ENCODE measurements at regions not wholly inside any gene's neighbourhood (a gene's known extent, or its start where the extent isn't known, plus 50 kb on each side); places are given as distances from the start of the nearest gene placed in this dataset.
A peak's percentile ranks its signal among the peaks of the same experiment; 100 is the strongest.

DNA sequence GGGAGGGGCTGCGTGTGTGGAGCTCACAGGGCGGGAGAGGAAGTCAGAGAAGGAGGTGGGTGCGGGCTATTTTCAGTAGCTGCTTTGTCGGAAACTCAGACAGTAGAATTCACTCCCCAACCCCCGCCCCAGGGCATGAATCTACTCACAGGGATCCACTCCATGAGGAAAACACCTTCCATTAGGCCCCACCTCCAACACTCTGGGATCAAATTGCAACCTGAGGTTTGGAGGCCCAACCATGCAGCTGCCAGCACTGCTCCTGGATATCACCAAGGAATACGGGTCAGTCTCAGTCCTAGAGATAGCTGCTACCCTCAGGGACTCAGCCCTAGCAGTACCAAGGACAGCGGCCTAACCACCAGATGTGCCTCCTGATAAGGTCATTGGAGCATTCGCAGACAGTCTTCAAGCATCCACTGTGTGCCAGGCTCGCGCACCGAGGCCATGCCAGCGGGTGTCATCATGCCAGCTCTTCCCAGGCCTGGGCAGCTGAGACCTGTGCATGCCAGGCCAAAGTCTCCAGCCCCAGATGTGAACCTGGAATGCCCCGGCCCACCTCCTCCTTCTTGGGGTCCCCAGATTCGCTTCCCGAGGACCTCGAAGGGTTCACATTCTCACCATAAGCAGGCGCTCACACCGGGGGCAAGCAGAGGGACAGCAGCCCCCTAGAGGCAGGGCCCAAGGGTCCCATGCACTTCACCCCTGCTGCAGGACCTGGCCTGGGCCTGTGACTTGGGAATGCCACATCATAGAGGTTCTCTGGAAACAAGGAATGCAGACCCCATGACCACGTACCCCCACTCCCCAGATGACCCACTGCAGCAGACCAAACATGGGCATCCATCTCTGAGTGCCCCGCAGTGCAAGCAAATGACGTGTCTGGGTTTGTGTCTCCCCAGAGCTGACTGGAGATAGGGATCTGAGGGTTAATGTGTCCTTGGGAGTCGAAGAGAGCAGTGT is 102.3 kb downstream of the ADRA2C start:
- 80 to 86% methylated on average over 22 of the region's 22 CpGs for WGBS, 2 experiments
- Histone ChIP-seq H3K27ac (ENCODE audit: insufficient read depth, low read depth, low read length, poor library complexity, severe bottlenecking) (no peak overlapping the region), H3K9me3 (ENCODE audit: control insufficient read depth, low read length) (no peaks in the 10 kb centered on the region), H3K4me1 (ENCODE audit: control insufficient read depth, insufficient read depth, low read length) (peaks cover 10% of the 10 kb centered on the region), H3K4me3 (ENCODE audit: insufficient read depth, low read depth, low read length) (no peak overlapping the region), H3K36me3 (ENCODE audit: control insufficient read depth, insufficient read depth, low read length) (no peaks in the 10 kb centered on the region), H3K27me3 (ENCODE audit: control insufficient read depth, insufficient read depth, low read length, poor library complexity, severe bottlenecking) (peaks cover 58% of the 10 kb centered on the region)

DNA sequence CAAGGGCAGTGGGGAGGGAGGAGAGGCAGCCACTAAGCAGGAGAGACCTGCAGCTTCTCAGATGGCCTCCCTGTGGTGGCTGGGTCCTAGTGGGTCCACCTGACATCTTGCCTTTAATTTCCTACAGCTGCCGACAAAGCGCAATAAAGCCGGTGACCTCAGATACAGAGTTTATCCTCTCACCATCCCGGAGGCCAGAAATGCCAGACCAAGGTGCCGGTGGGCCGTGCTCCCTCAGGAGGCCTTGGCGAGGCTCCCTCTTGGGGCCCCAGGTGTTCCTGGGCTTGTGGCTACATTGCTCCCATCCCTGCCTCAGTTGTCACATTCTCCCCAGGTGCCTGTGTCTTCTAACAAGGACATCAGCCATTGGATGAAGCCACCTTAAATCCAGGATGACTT is 103.0 kb downstream of the ADRA2C start:
- Histone ChIP-seq H3K4me1 (ENCODE audit: control insufficient read depth, insufficient read depth, low read length) (peaks cover 8% of the 10 kb centered on the region), H3K27ac (ENCODE audit: insufficient read depth, low read depth, low read length, poor library complexity, severe bottlenecking) (no peak overlapping the region), H3K36me3 (ENCODE audit: control insufficient read depth, insufficient read depth, low read length) (no peaks in the 10 kb centered on the region), H3K4me3 (ENCODE audit: insufficient read depth, low read depth, low read length) (no peak overlapping the region), H3K27me3 (ENCODE audit: control insufficient read depth, insufficient read depth, low read length, poor library complexity, severe bottlenecking) (peaks cover 60% of the 10 kb centered on the region), H3K9me3 (ENCODE audit: control insufficient read depth, low read length) (no peaks in the 10 kb centered on the region)
- 93 to 94% methylated on average over 7 of the region's 7 CpGs for WGBS, 2 experiments

DNA sequence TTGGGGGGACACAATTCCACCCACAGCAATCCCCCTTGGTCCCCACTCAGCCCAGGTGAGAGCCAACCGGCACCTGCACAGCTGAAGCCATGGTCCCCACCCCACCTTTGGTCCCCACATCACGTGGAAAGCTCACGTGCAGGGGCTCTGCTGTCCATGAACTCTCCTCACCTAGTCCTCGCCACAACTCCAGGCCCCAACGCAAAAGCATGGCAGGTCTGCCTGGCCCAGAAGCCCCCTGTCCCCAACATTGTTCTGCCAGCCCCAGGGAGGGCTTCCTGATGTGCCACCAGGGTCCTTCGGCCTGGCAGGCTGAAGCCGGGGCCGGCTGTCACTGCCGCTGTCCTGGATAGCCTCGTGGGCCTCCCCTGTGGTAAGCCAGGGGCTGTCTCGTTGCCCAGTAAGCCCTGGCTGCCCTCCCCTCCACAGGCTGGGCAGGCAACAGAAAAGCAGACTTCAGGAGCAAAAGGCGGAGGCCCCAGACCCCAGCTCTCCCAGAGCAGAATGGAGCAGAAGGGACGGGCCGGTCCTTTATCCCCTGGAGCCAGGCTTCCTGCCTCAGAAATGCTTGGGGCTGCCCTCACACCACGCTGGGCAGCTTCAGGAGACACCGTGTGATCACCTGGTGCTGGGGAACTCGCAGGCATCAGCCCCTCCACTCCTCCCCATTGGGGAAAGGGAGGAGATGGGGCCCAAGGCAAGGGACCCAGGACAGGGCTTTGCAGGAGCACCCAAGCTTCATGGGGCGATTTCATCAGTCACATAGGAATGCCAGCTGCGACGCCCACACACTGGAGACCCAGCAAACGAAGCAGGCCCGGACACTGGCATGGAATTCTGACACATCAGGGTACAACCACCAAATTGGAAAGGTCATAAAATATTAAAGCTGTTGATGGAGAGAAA is 103.7 kb downstream of the ADRA2C start:
- Histone ChIP-seq H3K27ac (ENCODE audit: insufficient read depth, low read depth, low read length, poor library complexity, severe bottlenecking) (no peak overlapping the region), H3K4me1 (ENCODE audit: control insufficient read depth, insufficient read depth, low read length) (peaks cover 8% of the 10 kb centered on the region), H3K4me3 (ENCODE audit: insufficient read depth, low read depth, low read length) (no peak overlapping the region), H3K27me3 (ENCODE audit: control insufficient read depth, insufficient read depth, low read length, poor library complexity, severe bottlenecking) (peaks cover 61% of the 10 kb centered on the region), H3K9me3 (ENCODE audit: control insufficient read depth, low read length) (no peaks in the 10 kb centered on the region), H3K36me3 (ENCODE audit: control insufficient read depth, insufficient read depth, low read length) (no peaks in the 10 kb centered on the region)
- 84 to 85% methylated on average over 22 of the region's 22 CpGs for WGBS, 2 experiments

DNA sequence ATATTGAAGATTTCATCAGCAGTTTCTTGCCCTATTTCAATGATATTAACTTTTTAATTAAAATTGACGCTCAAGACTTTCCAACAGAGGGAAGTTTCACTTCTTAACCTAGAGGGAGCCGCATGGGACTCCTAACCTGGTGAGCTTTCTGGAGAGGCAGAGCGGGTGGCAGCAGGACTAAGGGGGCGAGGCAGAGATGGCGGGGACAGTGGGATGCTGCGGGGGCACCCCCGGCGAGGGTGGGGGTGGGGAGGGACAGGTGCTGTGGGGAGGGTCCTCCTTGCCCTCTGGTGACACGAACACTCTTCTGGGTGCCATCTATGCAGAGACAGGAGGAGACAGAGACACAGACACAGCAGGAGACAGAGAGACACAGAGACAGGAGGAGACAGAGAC is 104.4 kb downstream of the ADRA2C start:
- peaks cover 8% of the 10 kb centered on the region for H3K4me1 ChIP-seq (ENCODE audit: control insufficient read depth, insufficient read depth, low read length)
- no peaks in the 10 kb centered on the region for H3K9me3 ChIP-seq (ENCODE audit: control insufficient read depth, low read length)
- no peaks in the 10 kb centered on the region for H3K36me3 ChIP-seq (ENCODE audit: control insufficient read depth, insufficient read depth, low read length)
- WGBS, 2 experiments: 90% methylated on average over 9 of the region's 9 CpGs
- H3K27me3 ChIP-seq (ENCODE audit: control insufficient read depth, insufficient read depth, low read length, poor library complexity, severe bottlenecking): peaks cover 63% of the 10 kb centered on the region
- H3K4me3 ChIP-seq (ENCODE audit: insufficient read depth, low read depth, low read length): no peak overlapping the region
- no peak overlapping the region for H3K27ac ChIP-seq (ENCODE audit: insufficient read depth, low read depth, low read length, poor library complexity, severe bottlenecking)

DNA sequence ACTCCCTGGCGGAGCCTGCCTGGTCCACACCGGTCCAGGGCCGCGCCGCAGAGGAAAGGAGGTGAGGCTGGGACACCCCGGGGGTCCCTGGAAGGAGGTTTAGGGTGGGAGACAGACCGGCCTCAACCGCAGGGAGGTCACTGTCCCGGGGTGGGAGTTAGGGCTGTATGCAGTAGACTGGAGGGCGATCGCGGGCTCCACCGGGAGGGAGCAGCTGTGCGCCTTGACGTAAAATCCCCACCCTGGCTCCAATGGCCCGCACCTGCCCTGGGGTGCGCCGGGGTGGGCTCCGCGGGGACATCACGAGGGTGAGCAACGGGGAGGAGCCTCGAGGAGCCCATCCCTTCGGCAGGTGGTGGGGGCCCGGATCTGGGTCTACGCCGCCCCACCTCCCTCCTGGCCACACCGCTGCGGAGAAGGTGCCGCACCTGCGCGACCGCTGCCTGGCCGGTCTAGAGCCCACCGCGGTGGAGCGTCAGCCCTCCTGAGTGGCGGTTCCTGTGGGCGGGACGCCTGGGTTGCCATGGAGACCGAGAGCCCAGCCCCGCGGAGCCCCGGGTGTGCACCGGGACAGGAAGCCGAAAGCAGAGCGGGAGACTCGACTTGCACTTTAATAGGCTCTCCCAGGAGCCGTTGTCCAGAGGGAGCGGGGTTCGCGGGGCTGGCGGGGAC is 105.1 kb downstream of the ADRA2C start:
- no peaks in the 10 kb centered on the region for H3K9me3 ChIP-seq (ENCODE audit: control insufficient read depth, low read length)
- WGBS, 2 experiments: 9% methylated on average over 49 to 52 of the region's 53 CpGs
- H3K36me3 ChIP-seq (ENCODE audit: control insufficient read depth, insufficient read depth, low read length): no peaks in the 10 kb centered on the region
- peaks cover 64% of the 10 kb centered on the region for H3K27me3 ChIP-seq (ENCODE audit: control insufficient read depth, insufficient read depth, low read length, poor library complexity, severe bottlenecking)
- H3K4me1 ChIP-seq (ENCODE audit: control insufficient read depth, insufficient read depth, low read length): peaks cover 8% of the 10 kb centered on the region
- peak overlapping the region; percentile 18 for H3K4me3 ChIP-seq (ENCODE audit: insufficient read depth, low read depth, low read length)
- no peak overlapping the region for H3K27ac ChIP-seq (ENCODE audit: insufficient read depth, low read depth, low read length, poor library complexity, severe bottlenecking)

DNA sequence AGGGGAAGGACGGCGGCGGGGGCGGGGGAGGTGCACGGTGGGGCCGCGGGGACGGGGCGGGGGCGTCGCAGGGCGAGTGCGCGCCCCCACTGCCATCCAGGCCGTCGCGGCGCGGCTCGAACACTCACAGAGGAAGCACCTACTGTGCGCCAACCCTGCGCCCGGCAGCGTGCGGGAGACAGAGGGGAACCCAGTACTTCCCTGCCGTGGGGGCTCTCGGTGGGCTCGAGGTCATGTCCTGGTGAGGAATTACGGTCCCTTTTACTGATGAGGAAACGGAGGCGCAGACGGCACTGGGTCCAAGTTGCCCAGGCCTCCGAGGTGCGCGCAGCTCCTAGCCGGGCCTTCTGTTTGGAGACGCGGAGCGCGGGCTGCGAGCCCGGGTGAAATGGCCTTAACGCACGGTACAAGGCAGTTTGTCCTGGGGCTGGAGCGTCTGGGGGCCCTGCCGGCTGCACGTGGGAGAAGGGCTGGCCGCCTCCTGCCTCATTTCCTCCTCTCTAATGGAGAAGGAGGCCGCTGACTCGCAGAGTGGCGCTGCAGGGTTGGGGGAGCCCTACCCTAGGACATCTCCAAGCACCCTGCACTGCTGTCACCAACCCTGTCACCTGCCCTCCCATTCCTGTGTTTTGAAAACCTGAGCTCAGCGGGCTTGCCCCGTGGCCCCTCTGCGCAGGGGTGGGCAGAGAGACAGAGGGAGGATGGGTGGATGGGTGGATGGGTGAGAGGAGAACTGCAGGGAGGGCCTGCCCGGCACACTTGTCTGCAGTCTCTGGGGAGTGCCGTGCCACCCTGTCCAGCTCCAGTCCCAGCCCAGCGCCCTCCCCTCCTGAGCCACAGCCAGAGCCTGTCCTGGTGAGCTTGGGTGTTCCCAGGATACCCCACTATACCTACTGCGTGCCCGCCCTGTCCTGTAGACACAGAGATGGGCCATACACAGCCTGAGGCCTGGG is 106.0 kb downstream of the ADRA2C start:
- peak overlapping the region; percentile 23 for H3K4me3 ChIP-seq (ENCODE audit: insufficient read depth, low read depth, low read length)

DNA sequence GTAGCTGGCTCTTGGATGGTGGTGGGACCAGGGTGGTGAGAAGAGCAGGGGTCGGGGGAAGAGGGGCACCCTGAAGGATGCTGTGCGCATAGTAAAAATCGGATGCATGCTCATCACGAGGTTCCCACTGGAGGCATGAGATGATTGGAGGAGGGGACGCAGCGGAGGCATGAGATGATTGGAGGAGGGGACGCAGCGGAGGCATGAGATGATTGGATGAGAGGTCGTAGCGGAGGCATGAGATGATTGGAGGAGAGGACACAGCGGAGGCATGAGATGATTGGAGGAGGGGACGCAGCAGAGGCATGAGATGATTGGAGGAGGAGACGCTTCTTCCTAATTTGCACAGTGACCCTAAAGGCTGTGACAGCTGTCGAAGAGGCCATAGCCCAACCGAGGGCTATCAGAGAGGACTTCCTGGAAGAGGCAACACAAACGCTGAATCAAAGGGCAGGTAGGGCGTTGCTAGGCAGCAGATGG is 106.7 kb downstream of the ADRA2C start:
- no peak overlapping the region for H3K4me3 ChIP-seq (ENCODE audit: insufficient read depth, low read depth, low read length)
- 80% methylated on average over 17 of the region's 17 CpGs for WGBS, 2 experiments
- peaks cover 64% of the 10 kb centered on the region for H3K27me3 ChIP-seq (ENCODE audit: control insufficient read depth, insufficient read depth, low read length, poor library complexity, severe bottlenecking)
- H3K4me1 ChIP-seq (ENCODE audit: control insufficient read depth, insufficient read depth, low read length): peaks cover 8% of the 10 kb centered on the region
- H3K9me3 ChIP-seq (ENCODE audit: control insufficient read depth, low read length): no peaks in the 10 kb centered on the region
- no peaks in the 10 kb centered on the region for H3K36me3 ChIP-seq (ENCODE audit: control insufficient read depth, insufficient read depth, low read length)
- no peak overlapping the region for H3K27ac ChIP-seq (ENCODE audit: insufficient read depth, low read depth, low read length, poor library complexity, severe bottlenecking)

More for the DNA sequence above, 106.0 kb downstream of the ADRA2C start:
- WGBS, 2 experiments: 16 to 17% methylated on average over 59 of the region's 59 CpGs
- Histone ChIP-seq H3K9me3 (ENCODE audit: control insufficient read depth, low read length) (no peaks in the 10 kb centered on the region), H3K4me1 (ENCODE audit: control insufficient read depth, insufficient read depth, low read length) (peaks cover 8% of the 10 kb centered on the region), H3K27me3 (ENCODE audit: control insufficient read depth, insufficient read depth, low read length, poor library complexity, severe bottlenecking) (peaks cover 64% of the 10 kb centered on the region), H3K27ac (ENCODE audit: insufficient read depth, low read depth, low read length, poor library complexity, severe bottlenecking) (no peak overlapping the region), H3K36me3 (ENCODE audit: control insufficient read depth, insufficient read depth, low read length) (no peaks in the 10 kb centered on the region)

DNA sequence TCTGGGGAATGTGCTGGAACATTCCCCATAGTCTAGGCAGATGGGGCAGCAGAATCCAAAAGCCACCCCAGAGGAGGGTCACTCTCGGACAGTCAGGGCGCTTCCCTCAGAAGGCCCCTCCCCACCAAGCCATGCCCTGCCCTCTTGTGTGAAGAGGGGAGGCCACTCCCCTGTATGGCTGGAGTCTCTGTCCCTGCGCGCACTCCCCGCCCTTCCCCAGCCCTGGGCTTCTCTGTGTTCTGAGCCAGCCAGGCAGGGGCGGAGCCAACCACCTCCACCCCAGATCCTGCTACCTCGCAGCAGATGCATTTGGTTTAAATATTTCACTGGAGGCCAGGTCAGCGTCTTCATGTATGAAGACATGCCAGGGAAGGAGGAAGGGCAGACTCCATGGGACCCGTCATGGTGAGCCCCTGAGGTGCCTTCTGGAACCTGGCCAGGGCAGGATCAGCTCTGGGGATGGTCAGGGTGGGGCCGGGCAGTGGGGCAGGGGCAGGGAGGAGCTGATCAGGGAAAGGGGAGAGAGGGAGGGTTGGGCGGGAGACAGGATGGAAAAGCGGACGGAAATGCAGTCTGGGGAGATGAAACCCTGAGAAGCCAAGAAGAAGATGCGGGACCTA is 107.3 kb downstream of the ADRA2C start:
- Histone ChIP-seq H3K36me3 (ENCODE audit: control insufficient read depth, insufficient read depth, low read length) (no peaks in the 10 kb centered on the region), H3K4me1 (ENCODE audit: control insufficient read depth, insufficient read depth, low read length) (peaks cover 8% of the 10 kb centered on the region), H3K27ac (ENCODE audit: insufficient read depth, low read depth, low read length, poor library complexity, severe bottlenecking) (no peak overlapping the region), H3K9me3 (ENCODE audit: control insufficient read depth, low read length) (no peaks in the 10 kb centered on the region), H3K4me3 (ENCODE audit: insufficient read depth, low read depth, low read length) (no peak overlapping the region), H3K27me3 (ENCODE audit: control insufficient read depth, insufficient read depth, low read length, poor library complexity, severe bottlenecking) (peaks cover 69% of the 10 kb centered on the region)
- WGBS, 2 experiments: 45% methylated on average over 14 of the region's 14 CpGs

DNA sequence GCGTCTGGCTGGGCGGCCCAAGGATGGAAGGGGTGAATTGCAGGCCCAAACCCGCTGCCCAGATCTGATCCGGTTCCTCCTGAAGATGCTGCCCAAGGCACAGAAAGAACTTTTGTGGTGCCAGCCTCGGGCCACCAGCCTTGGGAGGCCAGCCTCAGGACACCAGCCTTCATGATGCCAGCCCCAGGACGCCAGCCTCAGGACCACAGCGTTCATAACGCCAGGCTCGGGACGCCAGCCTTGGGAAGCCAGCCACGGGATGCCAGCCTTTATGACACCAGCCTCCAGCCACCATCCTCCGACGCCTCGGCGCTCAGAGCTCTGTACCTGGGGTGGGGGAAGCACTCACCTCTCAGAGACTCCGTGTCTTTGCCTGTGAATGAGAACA is 107.8 kb downstream of the ADRA2C start:
- WGBS, 2 experiments: 93 to 95% methylated on average over 15 to 16 of the region's 16 CpGs
- Histone ChIP-seq H3K36me3 (ENCODE audit: control insufficient read depth, insufficient read depth, low read length) (no peaks in the 10 kb centered on the region), H3K27me3 (ENCODE audit: control insufficient read depth, insufficient read depth, low read length, poor library complexity, severe bottlenecking) (peaks cover 69% of the 10 kb centered on the region), H3K9me3 (ENCODE audit: control insufficient read depth, low read length) (no peaks in the 10 kb centered on the region), H3K4me1 (ENCODE audit: control insufficient read depth, insufficient read depth, low read length) (peaks cover 8% of the 10 kb centered on the region), H3K27ac (ENCODE audit: insufficient read depth, low read depth, low read length, poor library complexity, severe bottlenecking) (no peak overlapping the region), H3K4me3 (ENCODE audit: insufficient read depth, low read depth, low read length) (no peak overlapping the region)

Data from ectodermal cell (in vitro differentiated cells).